Neural cell (in vitro differentiated cells): ENCODE measurements at regions not wholly inside any gene's neighbourhood (a gene's known extent, or its start where the extent isn't known, plus 50 kb on each side); places are given as distances from the start of the nearest gene placed in this dataset.

Source experiments
- CTCF ChIP-seq: fragments of 450-650 bp; IDR thresholded peaks from 2 replicates; pipeline ENCODE4 v1.5.1; 2014; ENCODE audit warnings: antibody characterized with exemption, mild to moderate bottlenecking, moderate library complexity; ENCODE audit not compliant: poor library complexity, severe bottlenecking
- EZH2 ChIP-seq: fragments of 200-600, 300-800 bp; shearing (Covaris generic), sonication (generic); IDR thresholded peaks from 2 replicates; pipeline ENCODE4 v1.6.1; 2014; ENCODE audit warnings: antibody characterized with exemption, low read length, borderline replicate concordance, mild to moderate bottlenecking; ENCODE audit not compliant: insufficient read depth, poor library complexity, severe bottlenecking
- MXI1 ChIP-seq: fragments of 450-650 bp; conservative IDR thresholded peaks from 2 replicates; pipeline ENCODE4 v1.6.1; 2014; ENCODE audit warnings: antibody characterized with exemption, mild to moderate bottlenecking; ENCODE audit not compliant: poor library complexity, severe bottlenecking
- POLR2AphosphoS5 ChIP-seq: IDR thresholded peaks from 2 replicates; pipeline ENCODE4 v1.6.1; 2012
- REST ChIP-seq: IDR thresholded peaks from 2 replicates; pipeline ENCODE4 v1.6.1; 2012; ENCODE audit warnings: borderline replicate concordance
- SMC3 ChIP-seq: fragments of 450-650 bp; conservative IDR thresholded peaks from 2 replicates; pipeline ENCODE4 v1.6.1; 2014; ENCODE audit warnings: antibody characterized with exemption, mild to moderate bottlenecking, moderate library complexity; ENCODE audit not compliant: poor library complexity
- TAF1 ChIP-seq: IDR thresholded peaks from 2 replicates; pipeline ENCODE4 v1.6.1; 2012; ENCODE audit warnings: low read depth

- TF ChIP-seq POLR2AphosphoS5 (no peak), EZH2 (no peak), CTCF (no peak), SMC3 (no peak), TAF1 (no peak), REST (no peak), MXI1 (no peak)
Observed at GRCh38 chr17:53278466-53278865, 544.3 kb upstream of the KIF2B start.
